CD4-positive, alpha-beta T cell treated with Interleukin-6 for 4 hours (primary cell): ENCODE measurements at regions not wholly inside any gene's neighbourhood (a gene's known extent, or its start where the extent isn't known, plus 50 kb on each side); places are given as distances from the start of the nearest gene placed in this dataset.

Experiments used
- DNase-seq: peaks from one replicate; pipeline ENCODE4 v3.0.0-alpha.2; 2020; ENCODE audit warnings: mixed read lengths

GRCh38 chr2:42947809-42948600 lies 155.6 kb upstream of the HAAO start:
- DNase-seq = no peak

DNA sequence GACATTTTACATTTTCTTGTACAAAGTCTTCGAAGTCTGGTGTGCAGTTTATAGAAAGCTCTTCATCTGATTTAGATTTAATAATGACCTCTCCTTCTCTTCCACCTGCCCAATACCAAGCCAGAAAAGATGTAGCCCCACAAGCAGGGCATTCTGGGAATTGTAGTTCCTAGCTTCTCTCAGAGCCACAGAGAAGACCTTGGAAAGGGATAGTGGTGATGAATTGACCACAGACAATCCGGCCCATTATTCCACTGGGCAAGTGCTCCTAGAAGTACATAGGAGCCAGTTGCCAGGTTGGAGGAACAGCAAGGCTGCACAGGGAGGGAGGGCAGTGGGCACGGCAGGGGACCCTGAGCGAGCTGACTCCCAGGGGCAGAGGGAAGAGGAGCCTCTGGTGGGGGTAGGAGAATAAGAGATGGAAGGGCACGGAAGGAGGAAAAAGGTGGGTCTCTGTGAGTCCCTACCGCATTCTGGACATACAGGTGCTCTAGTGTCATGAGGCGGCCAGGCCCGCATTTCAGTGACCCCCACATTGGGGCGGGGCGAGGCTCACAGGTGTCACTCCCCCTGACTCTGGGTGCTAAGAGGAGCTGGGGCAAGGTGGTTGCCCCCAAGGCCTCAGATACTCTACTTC lies 152.5 kb upstream of the HAAO start:
- DNase-seq = no peak

DNA sequence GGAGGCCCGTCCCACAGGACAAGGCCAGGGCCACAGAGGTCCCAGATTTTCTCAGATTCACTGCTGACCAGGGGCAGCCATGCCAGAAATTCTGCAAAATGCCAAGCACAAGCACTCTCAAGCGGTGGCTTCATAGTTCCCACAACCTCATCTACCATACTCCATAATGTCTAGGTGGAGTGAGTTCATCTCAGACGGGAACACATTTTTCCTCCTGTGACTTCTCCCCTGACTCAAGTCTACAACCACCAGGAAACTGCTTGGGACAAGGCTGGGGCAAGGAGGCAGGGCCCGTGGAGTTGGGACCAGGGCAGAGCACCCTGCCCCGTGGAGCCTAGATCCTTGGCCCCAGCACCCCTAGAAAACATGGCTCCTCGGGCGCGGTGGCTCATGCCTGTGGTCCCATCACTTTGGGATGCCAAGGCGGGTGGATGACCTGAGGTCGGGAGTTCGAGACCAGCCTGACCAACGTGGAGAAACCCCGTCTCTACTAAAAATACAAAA lies 150.7 kb upstream of the HAAO start:
- no peak for DNase-seq

GRCh38 chr2:42942214-42942989 lies 150.0 kb upstream of the HAAO start:
- DNase-seq = no peak

DNA sequence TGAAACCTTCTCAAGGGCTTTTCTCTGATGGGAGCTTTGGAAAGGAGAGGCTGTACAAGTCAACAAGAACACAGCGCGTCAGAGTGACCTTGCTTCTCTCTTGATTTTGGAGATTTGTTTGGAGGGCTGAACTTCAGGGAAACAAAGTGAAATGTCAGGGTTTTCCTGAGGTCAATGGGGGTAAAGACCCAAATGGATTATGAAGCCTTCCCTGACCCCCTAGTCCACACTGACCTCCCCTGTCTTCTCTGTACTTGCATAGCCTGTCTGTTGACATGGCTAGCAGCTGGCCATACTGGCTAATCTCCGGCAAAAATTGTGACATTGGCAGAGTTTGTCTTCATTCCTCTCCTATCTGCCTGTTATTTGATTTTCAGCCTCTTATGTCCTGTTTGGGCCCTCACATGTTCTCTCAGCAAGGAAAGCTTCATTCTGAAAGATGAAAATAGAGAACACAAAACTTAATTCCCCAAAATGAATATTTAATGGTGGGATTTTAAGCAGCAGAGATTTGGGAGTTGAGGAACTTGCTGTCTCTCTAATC lies 149.3 kb upstream of the HAAO start:
- no peak for DNase-seq

GRCh38 chr2:42939411-42940206 lies 147.2 kb upstream of the HAAO start:
- DNase-seq = no peak

DNA sequence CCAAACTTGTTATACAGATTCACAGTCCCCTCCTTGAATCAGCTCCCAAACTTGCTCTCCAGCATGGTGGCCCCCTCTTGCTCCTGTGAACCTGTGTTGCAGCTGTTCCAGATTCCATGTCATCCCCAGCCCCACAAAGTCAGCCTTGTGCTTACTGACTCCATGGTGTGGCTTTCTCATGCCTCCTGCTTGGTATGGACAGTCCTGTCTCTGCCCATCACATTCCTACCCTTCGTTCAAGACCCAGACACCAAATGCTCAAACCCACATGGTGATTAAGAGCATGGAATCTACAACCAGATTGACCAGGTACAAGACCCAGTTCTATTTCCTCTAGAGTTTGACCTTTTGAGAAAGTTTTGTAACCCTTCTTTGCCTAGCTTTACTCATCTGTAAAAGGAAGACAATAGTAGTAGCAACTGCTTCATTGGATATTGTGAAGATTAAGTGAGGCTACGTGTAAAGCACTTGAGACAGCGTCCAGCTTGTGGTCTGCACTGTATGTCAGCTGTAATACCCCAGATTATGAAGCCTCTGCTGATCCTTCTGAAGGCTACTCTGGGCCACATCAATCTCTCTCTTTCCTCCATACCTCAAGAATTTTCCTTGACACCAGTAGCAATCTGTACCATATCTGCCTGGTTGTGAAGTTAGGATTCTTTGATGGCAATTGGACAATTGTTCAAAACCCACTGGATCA lies 146.4 kb upstream of the HAAO start:
- no peak for DNase-seq

GRCh38 chr2:42937171-42937875 lies 144.9 kb upstream of the HAAO start:
- no peak for DNase-seq

- DNase-seq = no peak
These were observed 143.6 kb upstream of the HAAO start for GRCh38 chr2:42935692-42936671.

DNA sequence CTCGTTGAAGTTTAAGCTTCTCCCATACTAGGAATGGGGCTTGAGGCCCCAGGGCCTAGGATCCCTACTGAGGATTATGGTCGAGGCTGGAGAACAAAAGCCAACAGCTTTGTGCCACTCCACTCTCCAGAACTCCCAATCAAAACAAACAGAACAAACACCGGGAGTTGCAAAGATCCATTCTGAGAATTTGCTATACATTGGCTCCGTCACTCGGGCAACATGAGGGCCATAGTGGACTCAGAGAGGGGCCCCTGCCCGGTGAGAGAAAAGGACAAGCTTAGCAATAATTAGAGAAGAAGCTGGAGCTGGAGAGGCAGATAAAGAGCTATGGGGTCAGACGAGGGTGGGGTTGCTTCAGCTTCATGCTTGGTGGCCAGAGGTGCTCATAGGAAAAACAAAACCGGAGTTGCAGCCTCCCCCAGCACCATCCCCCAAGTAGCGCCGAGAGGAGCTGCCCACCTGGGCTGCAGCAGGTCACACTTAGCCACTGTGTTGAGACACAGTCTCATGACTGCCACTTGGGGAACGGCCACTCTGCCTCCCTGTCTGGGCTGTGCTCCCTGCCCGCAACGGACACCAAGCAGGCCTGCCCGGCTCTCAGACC lies 142.3 kb upstream of the HAAO start:
- no peak for DNase-seq

GRCh38 chr2:42933824-42934254 lies 141.5 kb upstream of the HAAO start:
- no peak for DNase-seq

DNA sequence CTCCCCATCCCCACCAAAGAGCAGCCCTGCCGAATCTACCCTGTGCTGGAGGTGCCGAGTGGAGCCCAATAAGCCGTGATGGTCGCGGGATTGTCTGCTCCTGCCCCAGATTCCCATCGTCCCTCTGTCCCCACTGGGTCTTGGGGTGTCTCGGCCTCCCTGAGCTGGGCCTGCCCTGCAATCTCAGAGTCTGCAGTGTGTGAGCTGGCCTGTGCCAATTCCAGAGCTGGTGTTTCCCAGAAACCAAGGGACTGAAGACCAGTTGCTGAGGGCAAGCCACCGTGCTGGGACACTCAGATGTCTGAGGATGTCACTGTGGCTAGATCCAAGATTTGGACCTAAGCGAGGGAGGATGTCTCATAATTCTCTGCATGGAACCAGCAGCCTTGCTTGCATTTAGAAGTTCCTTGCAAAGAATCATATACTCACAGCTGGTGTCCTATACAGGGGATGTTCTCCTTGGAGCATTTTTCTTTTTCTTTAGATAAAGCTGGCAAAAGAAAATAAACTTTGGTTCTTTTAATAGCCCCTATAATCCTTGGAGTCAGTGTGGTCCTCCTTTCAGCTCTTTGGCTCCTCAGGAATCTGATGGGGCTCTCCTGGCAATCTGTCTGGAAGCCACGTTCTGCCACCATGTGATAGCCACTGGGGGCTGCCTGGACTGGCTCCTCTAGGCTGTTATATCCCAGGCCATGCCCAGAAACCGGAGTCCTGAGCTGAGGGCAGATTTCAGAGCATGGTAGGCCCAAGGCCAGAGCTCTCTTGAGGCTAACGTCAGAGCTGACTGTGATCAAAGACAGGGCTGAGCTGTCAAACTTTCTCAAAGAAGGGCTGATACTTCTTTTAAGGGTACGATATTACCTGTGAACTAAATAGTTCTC lies 140.1 kb upstream of the HAAO start:
- no peak for DNase-seq

GRCh38 chr2:42931818-42932195 lies 139.4 kb upstream of the HAAO start:
- no peak for DNase-seq

DNA sequence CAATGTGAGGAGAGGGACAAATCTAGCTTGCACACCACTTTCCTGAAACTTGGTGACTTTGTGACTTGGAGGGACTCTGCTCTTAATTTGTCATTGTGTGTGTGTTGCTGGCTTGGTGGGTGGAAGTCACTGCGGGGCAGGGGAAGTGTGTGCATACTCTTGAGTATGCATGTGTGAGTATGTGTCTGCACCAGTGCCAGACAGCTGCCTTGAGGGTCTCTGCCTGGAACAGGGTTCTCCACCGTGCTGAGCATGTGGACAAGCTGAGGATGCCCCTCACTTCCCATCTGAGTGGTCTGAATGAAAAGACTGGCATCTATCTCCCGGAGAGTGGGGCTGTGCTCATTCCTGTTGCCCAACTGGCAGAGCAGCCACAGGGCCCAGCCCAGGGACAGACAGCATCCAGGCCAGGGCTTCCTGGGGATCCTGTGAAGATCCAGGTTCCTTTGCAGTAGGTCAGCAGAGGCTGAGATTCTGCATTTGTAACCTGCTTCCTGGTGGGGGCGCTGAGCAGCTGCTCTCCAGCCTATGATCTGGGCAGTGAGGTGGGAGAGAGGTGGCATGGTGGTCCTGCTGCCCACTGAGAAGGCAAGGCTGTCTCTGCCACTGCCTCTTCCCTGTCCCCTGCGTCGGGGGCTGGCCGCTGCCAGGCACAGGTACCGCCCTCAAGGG lies 138.9 kb upstream of the HAAO start:
- DNase-seq = no peak

DNA sequence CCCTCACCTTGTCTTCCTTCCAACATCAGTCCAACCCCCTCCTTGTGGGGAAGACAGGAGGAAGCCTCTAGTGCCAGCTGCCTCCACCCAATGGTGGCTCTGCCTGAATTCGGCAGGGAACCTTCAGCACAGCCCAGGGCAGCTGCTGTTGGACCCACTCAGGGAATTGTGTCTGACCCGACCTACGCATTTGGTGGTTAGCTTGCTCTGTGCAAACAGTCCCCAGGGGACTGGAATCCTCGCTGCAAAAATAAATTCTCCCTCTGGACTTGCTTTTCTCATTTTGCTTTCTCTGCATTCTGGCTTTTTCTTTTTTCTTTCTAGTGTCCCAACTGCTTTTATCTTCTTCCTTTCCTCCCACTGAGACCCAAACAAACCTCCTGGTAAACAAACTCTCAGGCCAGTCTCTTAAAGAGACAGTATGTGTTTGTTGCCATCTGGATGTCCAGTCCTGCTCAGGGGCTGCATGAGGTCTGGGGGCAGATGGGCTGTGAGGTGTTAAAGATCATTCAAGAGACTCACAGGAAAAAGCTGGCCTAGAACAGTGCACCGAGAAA lies 137.7 kb upstream of the HAAO start:
- DNase-seq = no peak

GRCh38 chr2:42929546-42930024 lies 137.2 kb upstream of the HAAO start:
- DNase-seq = no peak
